Mucosa of rectum (tissue), 2 donors: ENCODE measurements at regions not wholly inside any gene's neighbourhood (a gene's known extent, or its start where the extent isn't known, plus 50 kb on each side); places are given as distances from the start of the nearest gene placed in this dataset.

ENCODE experiments used
- H3K27ac ChIP-seq, 2 donors: one replicate each; pipeline ENCODE4 v1.7.0; 2013; ENCODE audit warnings: inconsistent platforms in 2 of 2, low read depth in 2 of 2, low read length in 2 of 2
- H3K27me3 ChIP-seq, 2 donors: one replicate each; pipeline ENCODE4 v1.7.0; 2013; ENCODE audit warnings: low read length in 2 of 2; ENCODE audit not compliant: control insufficient read depth in 2 of 2, insufficient read depth in 2 of 2
- H3K36me3 ChIP-seq, 2 donors: one replicate each; pipeline ENCODE4 v1.7.0; 2013; ENCODE audit warnings: low read length in 2 of 2; ENCODE audit not compliant: control insufficient read depth in 2 of 2, insufficient read depth in 2 of 2
- H3K4me1 ChIP-seq, 2 donors: one replicate each; pipeline ENCODE4 v1.7.0; 2013; ENCODE audit warnings: low read length in 2 of 2, mild to moderate bottlenecking in 1 of 2; ENCODE audit not compliant: control insufficient read depth in 2 of 2, insufficient read depth in 2 of 2
- H3K4me3 ChIP-seq, 2 donors: one replicate each; pipeline ENCODE4 v1.7.0; 2013; ENCODE audit warnings: low read length in 2 of 2
- H3K9ac ChIP-seq, 2 donors: one replicate each; pipeline ENCODE4 v1.7.0; 2013; ENCODE audit warnings: low read length in 2 of 2, low read depth in 1 of 2, mild to moderate bottlenecking in 1 of 2
- H3K9me3 ChIP-seq, 2 donors: one replicate each; pipeline ENCODE4 v1.7.0; 2013; ENCODE audit warnings: low read length in 2 of 2; ENCODE audit not compliant: control insufficient read depth in 2 of 2
- donor health status: healthy.
- donor health status: Normal muscosa, but diverticular disease.

- H3K9ac ChIP-seq, result no peak overlapping the region
- no peak overlapping the region for H3K27ac ChIP-seq
- H3K4me3 ChIP-seq, result no peak overlapping the region
- no peaks in the 10 kb centered on the region for H3K4me1 ChIP-seq
- H3K9me3 ChIP-seq, result no peaks in the 10 kb centered on the region
- no peaks in the 10 kb centered on the region for H3K36me3 ChIP-seq
- no peaks in the 10 kb centered on the region for H3K27me3 ChIP-seq
Observed at GRCh38 chr9:30505311-30505710, 1879.1 kb upstream of the ACO1 start.

- H3K9ac ChIP-seq, result no peak overlapping the region
- H3K4me3 ChIP-seq, result no peak overlapping the region
- no peaks in the 10 kb centered on the region for H3K9me3 ChIP-seq
- no peaks in the 10 kb centered on the region for H3K36me3 ChIP-seq
- H3K27ac ChIP-seq, result no peak overlapping the region
- no peaks in the 10 kb centered on the region for H3K27me3 ChIP-seq
- no peaks in the 10 kb centered on the region for H3K4me1 ChIP-seq
Observed at GRCh38 chr9:30506749-30507148, 1877.7 kb upstream of the ACO1 start.

- Histone ChIP-seq H3K9me3 (no peaks in the 10 kb centered on the region), H3K9ac (no peak overlapping the region), H3K4me1 (no peaks in the 10 kb centered on the region), H3K27ac (no peak overlapping the region), H3K4me3 (no peak overlapping the region), H3K36me3 (no peaks in the 10 kb centered on the region), H3K27me3 (no peaks in the 10 kb centered on the region)
Observed at GRCh38 chr9:30507166-30507565, 1877.3 kb upstream of the ACO1 start.

- H3K27ac ChIP-seq, result no peak overlapping the region
- H3K9me3 ChIP-seq, result no peaks in the 10 kb centered on the region
- no peak overlapping the region for H3K4me3 ChIP-seq
- no peaks in the 10 kb centered on the region for H3K4me1 ChIP-seq
- no peaks in the 10 kb centered on the region for H3K36me3 ChIP-seq
- no peaks in the 10 kb centered on the region for H3K27me3 ChIP-seq
- H3K9ac ChIP-seq, result no peak overlapping the region
Observed at GRCh38 chr9:30511666-30512065, 1872.8 kb upstream of the ACO1 start.

- Histone ChIP-seq H3K9ac (no peak overlapping the region), H3K4me1 (no peaks in the 10 kb centered on the region), H3K27me3 (no peaks in the 10 kb centered on the region), H3K4me3 (no peak overlapping the region), H3K36me3 (no peaks in the 10 kb centered on the region), H3K27ac (no peak overlapping the region), H3K9me3 (no peaks in the 10 kb centered on the region)
Observed at GRCh38 chr9:30519166-30519565, 1865.3 kb upstream of the ACO1 start.

GRCh38 chr9:30519756-30520155 is 1864.7 kb upstream of the ACO1 start:
- Histone ChIP-seq H3K4me3 (no peak overlapping the region), H3K9me3 (no peaks in the 10 kb centered on the region), H3K27ac (no peak overlapping the region), H3K4me1 (no peaks in the 10 kb centered on the region), H3K36me3 (no peaks in the 10 kb centered on the region), H3K9ac (no peak overlapping the region), H3K27me3 (no peaks in the 10 kb centered on the region)

GRCh38 chr9:30522061-30522460 is 1862.4 kb upstream of the ACO1 start:
- no peak overlapping the region for H3K4me3 ChIP-seq
- H3K36me3 ChIP-seq, result no peaks in the 10 kb centered on the region
- H3K27me3 ChIP-seq, result no peaks in the 10 kb centered on the region
- H3K4me1 ChIP-seq, result no peaks in the 10 kb centered on the region
- no peaks in the 10 kb centered on the region for H3K9me3 ChIP-seq
- H3K27ac ChIP-seq, result no peak overlapping the region
- no peak overlapping the region for H3K9ac ChIP-seq

- Histone ChIP-seq H3K4me3 (no peak overlapping the region), H3K27ac (no peak overlapping the region), H3K9ac (no peak overlapping the region), H3K36me3 (no peaks in the 10 kb centered on the region), H3K4me1 (no peaks in the 10 kb centered on the region), H3K27me3 (no peaks in the 10 kb centered on the region), H3K9me3 (no peaks in the 10 kb centered on the region)
Observed at GRCh38 chr9:30522486-30522885, 1862.0 kb upstream of the ACO1 start.

- no peak overlapping the region for H3K9ac ChIP-seq
- no peak overlapping the region for H3K27ac ChIP-seq
- H3K27me3 ChIP-seq, result no peaks in the 10 kb centered on the region
- no peak overlapping the region for H3K4me3 ChIP-seq
- no peaks in the 10 kb centered on the region for H3K36me3 ChIP-seq
- no peaks in the 10 kb centered on the region for H3K4me1 ChIP-seq
- no peaks in the 10 kb centered on the region for H3K9me3 ChIP-seq
Observed at GRCh38 chr9:30524311-30524710, 1860.1 kb upstream of the ACO1 start.

- Histone ChIP-seq H3K27ac (no peak overlapping the region), H3K9me3 (no peaks in the 10 kb centered on the region), H3K4me1 (no peaks in the 10 kb centered on the region), H3K36me3 (no peaks in the 10 kb centered on the region), H3K27me3 (no peaks in the 10 kb centered on the region), H3K9ac (no peak overlapping the region), H3K4me3 (no peak overlapping the region)
Observed at GRCh38 chr9:30534455-30534854, 1850.0 kb upstream of the ACO1 start.

- Histone ChIP-seq H3K9me3 (no peaks in the 10 kb centered on the region), H3K9ac (no peak overlapping the region), H3K4me3 (no peak overlapping the region), H3K27ac (no peak overlapping the region), H3K27me3 (no peaks in the 10 kb centered on the region), H3K36me3 (no peaks in the 10 kb centered on the region), H3K4me1 (no peaks in the 10 kb centered on the region)
Observed at GRCh38 chr9:30534896-30535295, 1849.5 kb upstream of the ACO1 start.
